ENCODE measurements at regions not wholly inside any gene's neighbourhood (a gene's known extent, or its start where the extent isn't known, plus 50 kb on each side); places are given as distances from the start of the nearest gene placed in this dataset.

GRCh38 chr9:103625161-103625804 lies 468.8 kb upstream of the SMC2 start:
- no peak for DNase-seq (ENCODE audit: low read depth)
- TF ChIP-seq, protein P1, sequence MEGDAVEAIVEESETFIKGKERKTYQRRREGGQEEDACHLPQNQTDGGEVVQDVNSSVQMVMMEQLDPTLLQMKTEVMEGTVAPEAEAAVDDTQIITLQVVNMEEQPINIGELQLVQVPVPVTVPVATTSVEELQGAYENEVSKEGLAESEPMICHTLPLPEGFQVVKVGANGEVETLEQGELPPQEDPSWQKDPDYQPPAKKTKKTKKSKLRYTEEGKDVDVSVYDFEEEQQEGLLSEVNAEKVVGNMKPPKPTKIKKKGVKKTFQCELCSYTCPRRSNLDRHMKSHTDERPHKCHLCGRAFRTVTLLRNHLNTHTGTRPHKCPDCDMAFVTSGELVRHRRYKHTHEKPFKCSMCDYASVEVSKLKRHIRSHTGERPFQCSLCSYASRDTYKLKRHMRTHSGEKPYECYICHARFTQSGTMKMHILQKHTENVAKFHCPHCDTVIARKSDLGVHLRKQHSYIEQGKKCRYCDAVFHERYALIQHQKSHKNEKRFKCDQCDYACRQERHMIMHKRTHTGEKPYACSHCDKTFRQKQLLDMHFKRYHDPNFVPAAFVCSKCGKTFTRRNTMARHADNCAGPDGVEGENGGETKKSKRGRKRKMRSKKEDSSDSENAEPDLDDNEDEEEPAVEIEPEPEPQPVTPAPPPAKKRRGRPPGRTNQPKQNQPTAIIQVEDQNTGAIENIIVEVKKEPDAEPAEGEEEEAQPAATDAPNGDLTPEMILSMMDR (IDR thresholded peaks at IDR 0.05; ENCODE audit: low read depth, low read length, missing control alignments) = no peak
- no peak overlapping the region for H3K4me3 ChIP-seq (ENCODE audit: low read depth, low read length)

GRCh38 chr9:103627731-103628130 lies 466.4 kb upstream of the SMC2 start:
- TF ChIP-seq, protein P1 (IDR thresholded peaks at IDR 0.05; ENCODE audit: low read depth, low read length, missing control alignments) = no peak
- no peak for DNase-seq (ENCODE audit: low read depth)
- no peak overlapping the region for H3K4me3 ChIP-seq (ENCODE audit: low read depth, low read length)

DNA sequence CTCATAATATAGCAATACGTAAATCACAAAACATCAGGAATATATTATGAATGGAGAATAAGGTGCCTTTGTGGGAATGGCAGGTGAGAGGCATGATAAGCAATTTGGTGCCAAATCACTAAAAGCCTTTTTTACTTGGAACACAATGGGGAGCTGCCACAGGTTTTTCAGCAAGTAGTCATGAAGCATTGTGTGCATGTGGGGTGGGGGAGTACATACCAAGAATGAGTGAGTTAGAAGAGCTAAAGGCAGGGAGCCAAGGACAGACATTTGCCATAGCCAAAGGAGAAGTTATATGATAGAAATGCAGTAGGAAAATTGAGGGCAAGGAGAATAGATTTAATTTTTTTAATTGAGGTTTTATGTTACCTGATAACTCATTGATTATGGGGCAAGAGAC lies 445.0 kb upstream of the SMC2 start:
- TF ChIP-seq, protein P1 (IDR thresholded peaks at IDR 0.05; ENCODE audit: low read depth, low read length, missing control alignments) = no peak
- H3K4me3 ChIP-seq (ENCODE audit: low read depth, low read length) = no peak overlapping the region
- no peak for DNase-seq (ENCODE audit: low read depth)

GRCh38 chr9:103658156-103658555 lies 436.0 kb upstream of the SMC2 start:
- TF ChIP-seq, protein P1 (IDR thresholded peaks at IDR 0.05; ENCODE audit: low read depth, low read length, missing control alignments) = no peak
- DNase-seq (ENCODE audit: low read depth) = no peak

DNA sequence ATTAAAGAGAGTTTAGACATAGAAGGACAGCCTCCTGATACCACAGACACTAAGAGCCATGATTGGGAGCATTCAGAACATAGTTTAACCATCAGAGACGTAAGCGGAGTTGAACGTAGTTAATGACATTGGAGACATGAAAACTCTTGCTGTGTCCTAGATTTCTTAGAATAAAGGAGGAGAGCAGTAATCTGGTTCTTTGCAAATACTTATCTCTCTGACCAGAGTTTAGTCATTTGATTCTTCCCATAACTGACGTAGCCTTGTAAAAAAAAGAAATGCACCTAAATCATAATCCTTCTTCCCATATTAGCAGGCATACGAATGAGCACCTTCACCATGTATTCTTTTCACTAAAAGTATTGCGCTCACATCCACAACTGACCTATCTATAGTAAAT lies 433.3 kb upstream of the SMC2 start:
- TF ChIP-seq, protein P1 (IDR thresholded peaks at IDR 0.05; ENCODE audit: low read depth, low read length, missing control alignments) = no peak
- H3K4me3 ChIP-seq (ENCODE audit: low read depth, low read length) = no peak overlapping the region
- DNase-seq (ENCODE audit: low read depth) = no peak

More at GRCh38 chr9:103658156-103658555, 436.0 kb upstream of the SMC2 start:
- H3K4me3 ChIP-seq (ENCODE audit: low read depth, low read length) = no peak overlapping the region

GRCh38 chr9:103661663-103662062 lies 432.4 kb upstream of the SMC2 start:
- TF ChIP-seq, protein P1 (IDR thresholded peaks at IDR 0.05; ENCODE audit: low read depth, low read length, missing control alignments) = no peak
- H3K4me3 ChIP-seq (ENCODE audit: low read depth, low read length) = no peak overlapping the region
- DNase-seq (ENCODE audit: low read depth) = no peak

DNA sequence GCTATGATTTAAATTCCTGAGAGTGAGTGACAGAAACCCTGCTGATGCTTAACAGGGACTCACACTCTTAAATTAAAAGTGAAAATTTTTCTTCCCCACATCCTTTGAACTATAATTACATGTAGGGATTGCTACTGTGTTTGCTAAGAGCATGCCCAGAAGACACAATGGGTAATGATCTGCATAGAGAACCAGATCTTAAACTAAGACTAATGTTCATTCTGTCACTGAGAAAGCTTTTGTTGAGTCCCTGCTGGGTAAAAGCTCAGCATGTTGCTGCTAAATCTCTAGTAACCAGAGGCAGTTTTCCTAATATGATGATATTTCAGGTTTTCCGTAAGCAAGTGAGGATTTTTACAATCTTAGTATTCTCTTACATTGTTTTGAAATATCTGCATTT lies 424.8 kb upstream of the SMC2 start:
- no peak overlapping the region for H3K4me3 ChIP-seq (ENCODE audit: low read depth, low read length)
- TF ChIP-seq, protein P1 (IDR thresholded peaks at IDR 0.05; ENCODE audit: low read depth, low read length, missing control alignments) = no peak
- DNase-seq (ENCODE audit: low read depth) = no peak

All from GM12864 (cell line).